SK-N-SH (cell line): ENCODE measurements at regions not wholly inside any gene's neighbourhood (a gene's known extent, or its start where the extent isn't known, plus 50 kb on each side); places are given as distances from the start of the nearest gene placed in this dataset.

Experiments used
- EP300 ChIP-seq, 2 experiments: IDR thresholded peaks; 2 replicates each; pipeline versions ENCODE4 v1.4.0 to v1.6.1; 2012; ENCODE audit warnings: borderline replicate concordance in 1 of 2, low read depth in 1 of 2, low read length in 1 of 2
- EZH2phosphoT487 ChIP-seq: fragments of 200-600 bp; sonication (generic); IDR thresholded peaks from 2 replicates; pipeline ENCODE4 v1.6.1; 2017; ENCODE audit warnings: low read depth, mixed run types, mild to moderate bottlenecking, antibody characterized with exemption, moderate library complexity, borderline replicate concordance
- NFIC ChIP-seq: IDR thresholded peaks from 2 replicates; pipeline ENCODE4 v1.4.0; 2012; ENCODE audit warnings: borderline replicate concordance
- NRF1 ChIP-seq: IDR thresholded peaks from 2 replicates; pipeline ENCODE4 v1.6.1; 2012; ENCODE audit warnings: low read depth, mild to moderate bottlenecking, low read length
- PBX3 ChIP-seq: IDR thresholded peaks from 2 replicates; pipeline ENCODE4; 2012
- POLR2AphosphoS5 ChIP-seq: IDR thresholded peaks from 2 replicates; pipeline ENCODE4 v1.6.1; 2012; ENCODE audit warnings: low read depth, low read length
- RAD21 ChIP-seq: IDR thresholded peaks from 2 replicates; pipeline ENCODE4 v1.6.1; 2012; ENCODE audit warnings: mild to moderate bottlenecking, low read length
- RCOR1 ChIP-seq: fragments of 150-350 bp; IDR thresholded peaks from 2 replicates; pipeline ENCODE4 v1.6.1; 2017; ENCODE audit warnings: antibody characterized with exemption, low read length
- SIN3A ChIP-seq: IDR thresholded peaks from 2 replicates; pipeline ENCODE4 v1.6.1; 2012; ENCODE audit warnings: low read depth, mild to moderate bottlenecking, low read length, moderate library complexity, borderline replicate concordance
- SMC3 ChIP-seq: IDR thresholded peaks from 2 replicates; pipeline ENCODE4 v1.6.1; 2012; ENCODE audit warnings: low read depth, low read length, improper control_type of control experiment
- USF2 ChIP-seq: fragments of 150-350 bp; IDR thresholded peaks from 2 replicates; pipeline ENCODE4 v1.6.1; 2017; ENCODE audit warnings: antibody characterized with exemption, low read length, low read depth, borderline replicate concordance
- TF ChIP-seq, protein P1 (sequence below): fragments of 200-600 bp; sonication (generic); IDR thresholded peaks from 2 replicates; pipeline ENCODE4 v1.6.1; 2017; ENCODE audit warnings: antibody characterized with exemption, mild to moderate bottlenecking, moderate library complexity

GRCh38 chr3:78420611-78421010 lies 1347.2 kb downstream of the ROBO1 start:
- TF ChIP-seq RAD21, result no peak
- TF ChIP-seq EP300 (IDR thresholded peaks at IDR 0.05; ENCODE audit: borderline replicate concordance in 1 of 2, low read depth in 1 of 2, low read length in 1 of 2), result no peak
- TF ChIP-seq SIN3A, result no peak
- TF ChIP-seq RCOR1, result no peak
- no peak for TF ChIP-seq SMC3
- TF ChIP-seq EZH2phosphoT487, result no peak
- TF ChIP-seq, protein P1, sequence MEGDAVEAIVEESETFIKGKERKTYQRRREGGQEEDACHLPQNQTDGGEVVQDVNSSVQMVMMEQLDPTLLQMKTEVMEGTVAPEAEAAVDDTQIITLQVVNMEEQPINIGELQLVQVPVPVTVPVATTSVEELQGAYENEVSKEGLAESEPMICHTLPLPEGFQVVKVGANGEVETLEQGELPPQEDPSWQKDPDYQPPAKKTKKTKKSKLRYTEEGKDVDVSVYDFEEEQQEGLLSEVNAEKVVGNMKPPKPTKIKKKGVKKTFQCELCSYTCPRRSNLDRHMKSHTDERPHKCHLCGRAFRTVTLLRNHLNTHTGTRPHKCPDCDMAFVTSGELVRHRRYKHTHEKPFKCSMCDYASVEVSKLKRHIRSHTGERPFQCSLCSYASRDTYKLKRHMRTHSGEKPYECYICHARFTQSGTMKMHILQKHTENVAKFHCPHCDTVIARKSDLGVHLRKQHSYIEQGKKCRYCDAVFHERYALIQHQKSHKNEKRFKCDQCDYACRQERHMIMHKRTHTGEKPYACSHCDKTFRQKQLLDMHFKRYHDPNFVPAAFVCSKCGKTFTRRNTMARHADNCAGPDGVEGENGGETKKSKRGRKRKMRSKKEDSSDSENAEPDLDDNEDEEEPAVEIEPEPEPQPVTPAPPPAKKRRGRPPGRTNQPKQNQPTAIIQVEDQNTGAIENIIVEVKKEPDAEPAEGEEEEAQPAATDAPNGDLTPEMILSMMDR, result no peak
- TF ChIP-seq USF2, result no peak
- TF ChIP-seq NFIC, result no peak
- TF ChIP-seq PBX3, result no peak
- no peak for TF ChIP-seq NRF1
- TF ChIP-seq POLR2AphosphoS5, result no peak
